ENCODE measurements at regions not wholly inside any gene's neighbourhood (a gene's known extent, or its start where the extent isn't known, plus 50 kb on each side); places are given as distances from the start of the nearest gene placed in this dataset.

DNA sequence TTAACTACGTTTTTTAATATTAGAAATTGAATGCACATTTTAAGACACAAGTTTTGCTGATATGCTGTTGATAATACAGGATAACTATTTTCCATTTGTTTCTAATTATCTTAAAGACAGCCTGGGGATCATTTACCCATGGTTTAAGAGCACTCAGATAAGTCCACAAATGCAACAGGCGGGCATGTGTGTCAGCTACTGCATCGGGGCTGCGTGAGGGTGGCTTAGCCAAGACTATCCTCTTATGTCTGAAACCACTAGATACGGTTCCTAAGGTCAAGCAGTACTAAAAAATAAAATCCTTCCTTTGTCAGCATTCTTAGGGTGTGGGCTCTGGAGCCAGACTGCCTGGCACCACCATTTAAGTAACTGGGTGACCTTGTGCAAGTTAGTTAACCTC, 254.8 kb downstream of the SATB2 start:
- Histone ChIP-seq H3K27ac (ENCODE audit: low read length) (no peak overlapping the region), H3K9me3 (ENCODE audit: low read length) (no peaks in the 10 kb centered on the region), H3F3A (ENCODE audit: low read length, unreplicated experiment) (no peaks in the 10 kb centered on the region), H3K9ac (ENCODE audit: low read length) (no peak overlapping the region), H3K4me3 (ENCODE audit: low read length) (no peak overlapping the region), H2AFZ (ENCODE audit: low read length) (no peak overlapping the region), H3K9me2 (replicated peaks; ENCODE audit: low read length) (no peaks in the 10 kb centered on the region), H3K36me3 (ENCODE audit: low read depth, low read length) (no peaks in the 10 kb centered on the region), H4K20me1 (ENCODE audit: low read length) (no peaks in the 10 kb centered on the region), H3K4me2 (ENCODE audit: low read length) (no peak overlapping the region), H3K4me1 (ENCODE audit: insufficient read depth, low read length) (no peaks in the 10 kb centered on the region), H3K27me3 (ENCODE audit: low read length) (peaks cover 10% of the 10 kb centered on the region; the same call in 1 of the 2 replicates), H3K79me2 (ENCODE audit: low read length) (no peaks in the 10 kb centered on the region)
- TF ChIP-seq EZH2 (IDR thresholded peaks at IDR 0.05; ENCODE audit: low read length, unreplicated experiment) = no peak
- TF ChIP-seq, protein P1, sequence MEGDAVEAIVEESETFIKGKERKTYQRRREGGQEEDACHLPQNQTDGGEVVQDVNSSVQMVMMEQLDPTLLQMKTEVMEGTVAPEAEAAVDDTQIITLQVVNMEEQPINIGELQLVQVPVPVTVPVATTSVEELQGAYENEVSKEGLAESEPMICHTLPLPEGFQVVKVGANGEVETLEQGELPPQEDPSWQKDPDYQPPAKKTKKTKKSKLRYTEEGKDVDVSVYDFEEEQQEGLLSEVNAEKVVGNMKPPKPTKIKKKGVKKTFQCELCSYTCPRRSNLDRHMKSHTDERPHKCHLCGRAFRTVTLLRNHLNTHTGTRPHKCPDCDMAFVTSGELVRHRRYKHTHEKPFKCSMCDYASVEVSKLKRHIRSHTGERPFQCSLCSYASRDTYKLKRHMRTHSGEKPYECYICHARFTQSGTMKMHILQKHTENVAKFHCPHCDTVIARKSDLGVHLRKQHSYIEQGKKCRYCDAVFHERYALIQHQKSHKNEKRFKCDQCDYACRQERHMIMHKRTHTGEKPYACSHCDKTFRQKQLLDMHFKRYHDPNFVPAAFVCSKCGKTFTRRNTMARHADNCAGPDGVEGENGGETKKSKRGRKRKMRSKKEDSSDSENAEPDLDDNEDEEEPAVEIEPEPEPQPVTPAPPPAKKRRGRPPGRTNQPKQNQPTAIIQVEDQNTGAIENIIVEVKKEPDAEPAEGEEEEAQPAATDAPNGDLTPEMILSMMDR (conservative IDR thresholded peaks at IDR 0.05; ENCODE audit: low read depth, low read length) = no peak
- TF ChIP-seq EZH2phosphoT487 (IDR thresholded peaks at IDR 0.05; ENCODE audit: borderline replicate concordance, low read length) = no peak
- POLR2A ChIA-PET (ENCODE audit: unreplicated experiment) = no interaction called here
- ATAC-seq = no peak
- CTCF ChIA-PET = no interaction called here
- BruUV-seq (replicated peaks) = no TSS peak
- intact Hi-C loops (cut with micrococcal nuclease) = no loop called here
- no peak for DNase-seq

DNA sequence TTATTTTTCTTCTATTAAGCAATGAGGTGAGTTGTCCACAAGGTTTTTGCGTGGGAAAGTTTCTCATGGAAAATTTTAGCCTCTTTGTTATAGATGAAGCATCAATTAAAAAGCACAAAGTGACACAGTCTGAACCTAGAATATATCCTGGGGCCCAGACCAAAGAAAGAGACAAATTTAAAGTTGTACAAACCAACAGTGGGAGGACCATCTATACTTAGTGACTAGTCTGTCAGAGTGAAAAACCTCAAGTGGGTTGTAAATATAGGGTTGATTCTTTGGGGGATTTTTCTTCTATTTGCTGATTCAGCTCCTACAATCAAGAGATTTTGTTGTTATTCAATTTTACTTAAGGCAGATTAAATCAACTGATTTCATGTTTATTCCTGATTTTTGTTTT, 256.2 kb downstream of the SATB2 start:
- no peaks in the 10 kb centered on the region for H3K79me2 ChIP-seq (ENCODE audit: low read length)
- no peak overlapping the region for H2AFZ ChIP-seq (ENCODE audit: low read length)
- no peaks in the 10 kb centered on the region for H3K4me1 ChIP-seq (ENCODE audit: insufficient read depth, low read length)
- H3K4me3 ChIP-seq (ENCODE audit: low read length) = no peak overlapping the region
- no peaks in the 10 kb centered on the region for H3K36me3 ChIP-seq (ENCODE audit: low read depth, low read length)
- intact Hi-C loops (cut with micrococcal nuclease) = no loop called here
- H4K20me1 ChIP-seq (ENCODE audit: low read length) = no peaks in the 10 kb centered on the region
- no peaks in the 10 kb centered on the region for H3K9me3 ChIP-seq (ENCODE audit: low read length)
- H3K4me2 ChIP-seq (ENCODE audit: low read length) = no peak overlapping the region
- H3K9me2 ChIP-seq (replicated peaks; ENCODE audit: low read length) = no peaks in the 10 kb centered on the region
- ChIA-PET POLR2A (ENCODE audit: unreplicated experiment) (no interaction called here), CTCF (no interaction called here)
- H3K9ac ChIP-seq (ENCODE audit: low read length) = no peak overlapping the region
- no peaks in the 10 kb centered on the region for H3F3A ChIP-seq (ENCODE audit: low read length, unreplicated experiment)
- H3K27me3 ChIP-seq (ENCODE audit: low read length) = peaks cover 10% of the 10 kb centered on the region; the same call in 1 of the 2 replicates
- BruUV-seq (replicated peaks) = no TSS peak
- H3K27ac ChIP-seq (ENCODE audit: low read length) = no peak overlapping the region
- TF ChIP-seq, protein P1 (conservative IDR thresholded peaks at IDR 0.05; ENCODE audit: low read depth, low read length) = no peak
- TF ChIP-seq EZH2phosphoT487 (IDR thresholded peaks at IDR 0.05; ENCODE audit: borderline replicate concordance, low read length) (no peak), EZH2 (IDR thresholded peaks at IDR 0.05; ENCODE audit: low read length, unreplicated experiment) (no peak)
- ATAC-seq = no peak
- no peak for DNase-seq

DNA sequence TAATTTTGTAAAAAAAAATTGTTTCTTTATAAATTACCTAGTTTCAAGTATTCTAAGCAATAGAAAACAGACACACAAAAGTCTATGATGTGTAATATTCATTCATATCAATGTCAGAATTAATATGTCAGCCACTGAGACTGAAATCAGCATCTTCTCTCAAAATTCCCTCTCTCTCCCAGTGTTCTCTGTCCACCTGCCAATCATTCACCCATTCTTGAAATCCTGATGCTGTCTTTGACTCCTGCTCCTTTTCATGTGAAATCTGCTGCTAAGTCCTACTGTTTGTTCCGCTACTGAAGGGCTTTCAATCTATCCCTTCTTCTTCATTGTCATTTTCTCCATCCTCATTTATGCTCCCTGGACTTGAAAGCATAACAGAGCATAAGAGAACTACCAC, 257.9 kb downstream of the SATB2 start:
- H3K4me3 ChIP-seq (ENCODE audit: low read length) = no peak overlapping the region
- TF ChIP-seq, protein P1 (conservative IDR thresholded peaks at IDR 0.05; ENCODE audit: low read depth, low read length) = no peak
- TF ChIP-seq EZH2 (IDR thresholded peaks at IDR 0.05; ENCODE audit: low read length, unreplicated experiment) = no peak
- TF ChIP-seq EZH2phosphoT487 (IDR thresholded peaks at IDR 0.05; ENCODE audit: borderline replicate concordance, low read length) = no peak
- ChIA-PET POLR2A (ENCODE audit: unreplicated experiment) (no interaction called here), CTCF (no interaction called here)
- no peaks in the 10 kb centered on the region for H3K9me2 ChIP-seq (replicated peaks; ENCODE audit: low read length)
- H3F3A ChIP-seq (ENCODE audit: low read length, unreplicated experiment) = no peaks in the 10 kb centered on the region
- H3K4me2 ChIP-seq (ENCODE audit: low read length) = no peak overlapping the region
- no peaks in the 10 kb centered on the region for H4K20me1 ChIP-seq (ENCODE audit: low read length)
- no peak overlapping the region for H3K27ac ChIP-seq (ENCODE audit: low read length)
- H3K9ac ChIP-seq (ENCODE audit: low read length) = no peak overlapping the region
- H3K36me3 ChIP-seq (ENCODE audit: low read depth, low read length) = no peaks in the 10 kb centered on the region
- no TSS peak for BruUV-seq (replicated peaks)
- H3K9me3 ChIP-seq (ENCODE audit: low read length) = no peaks in the 10 kb centered on the region
- no peaks in the 10 kb centered on the region for H3K79me2 ChIP-seq (ENCODE audit: low read length)
- no peaks in the 10 kb centered on the region for H3K4me1 ChIP-seq (ENCODE audit: insufficient read depth, low read length)
- no peak overlapping the region for H2AFZ ChIP-seq (ENCODE audit: low read length)
- peaks cover 10% of the 10 kb centered on the region; the same call in 1 of the 2 replicates for H3K27me3 ChIP-seq (ENCODE audit: low read length)
- DNase-seq (no peak), ATAC-seq (no peak)
- intact Hi-C loops (cut with micrococcal nuclease) = no loop called here

All from PC-3 (cell line).